GM12864 (cell line): ENCODE measurements at regions not wholly inside any gene's neighbourhood (a gene's known extent, or its start where the extent isn't known, plus 50 kb on each side); places are given as distances from the start of the nearest gene placed in this dataset.

Experiments used
- DNase-seq: peaks from one replicate; pipeline ENCODE4 v3.0.0-alpha.2; 2011; ENCODE audit warnings: low read depth
- H3K4me3 ChIP-seq: 2 replicates; pipeline ENCODE4 v1.5.1; 2011; ENCODE audit warnings: mild to moderate bottlenecking, low read depth, low read length, control low read depth
- CTCF ChIP-seq: IDR thresholded peaks from 2 replicates; pipeline ENCODE4 v1.5.1; 2011; ENCODE audit warnings: low read depth, mild to moderate bottlenecking, moderate library complexity, low read length, control low read depth, inconsistent platforms; ENCODE audit errors: missing control alignments

GRCh38 chr2:13539296-13539695, 822.6 kb downstream of the TRIB2 start:
- H3K4me3 ChIP-seq, result no peak overlapping the region
- TF ChIP-seq CTCF, result no peak
- no peak for DNase-seq

- H3K4me3 ChIP-seq, result no peak overlapping the region
- TF ChIP-seq CTCF, result no peak
- no peak for DNase-seq
Measured at GRCh38 chr2:13542061-13542460, 825.3 kb downstream of the TRIB2 start.

- TF ChIP-seq CTCF, result no peak
- H3K4me3 ChIP-seq, result no peak overlapping the region
- DNase-seq, result no peak
Measured at GRCh38 chr2:13542642-13543041, 825.9 kb downstream of the TRIB2 start.

GRCh38 chr2:13543550-13543949, 826.8 kb downstream of the TRIB2 start:
- no peak overlapping the region for H3K4me3 ChIP-seq
- no peak for DNase-seq
- no peak for TF ChIP-seq CTCF

GRCh38 chr2:13545320-13545719, 828.6 kb downstream of the TRIB2 start:
- H3K4me3 ChIP-seq, result no peak overlapping the region
- no peak for TF ChIP-seq CTCF
- no peak for DNase-seq

- H3K4me3 ChIP-seq, result no peak overlapping the region
- no peak for TF ChIP-seq CTCF
- no peak for DNase-seq
Measured at GRCh38 chr2:13546131-13546530, 829.4 kb downstream of the TRIB2 start.

- H3K4me3 ChIP-seq, result no peak overlapping the region
- no peak for TF ChIP-seq CTCF
- no peak for DNase-seq
Measured at GRCh38 chr2:13550285-13551231, 833.8 kb downstream of the TRIB2 start.
